Smooth muscle cell (in vitro differentiated cells): ENCODE measurements at regions not wholly inside any gene's neighbourhood (a gene's known extent, or its start where the extent isn't known, plus 50 kb on each side); places are given as distances from the start of the nearest gene placed in this dataset.

ENCODE experiments used
- DNase-seq: peaks from one replicate; lab custom pipeline; 2025; ENCODE audit not compliant: unreplicated experiment; lab: John Stamatoyannopoulos, UW
- H2AFZ ChIP-seq: fragments of 200-600 bp; sonication (generic); 2 replicates; pipeline ENCODE4 v1.6.0; 2016; ENCODE audit warnings: antibody characterized with exemption, low read depth, mild to moderate bottlenecking
- H3F3A ChIP-seq: fragments of 200-600 bp; sonication (generic); 2 replicates; pipeline ENCODE4 v1.6.0; 2017; ENCODE audit warnings: antibody characterized with exemption, low read depth
- H3K27ac ChIP-seq: fragments of 200-600 bp; sonication (generic); 2 replicates; pipeline ENCODE4 v1.5.1; 2016; ENCODE audit warnings: low read depth, mild to moderate bottlenecking
- H3K27me3 ChIP-seq: fragments of 200-600 bp; sonication (generic); 2 replicates; pipeline ENCODE4 v1.6.1; 2016; ENCODE audit warnings: low read depth, mild to moderate bottlenecking
- H3K36me3 ChIP-seq: fragments of 200-600 bp; sonication (generic); 2 replicates; pipeline ENCODE4 v1.5.1; 2016; ENCODE audit warnings: low read depth
- H3K4me1 ChIP-seq: fragments of 200-600 bp; sonication (generic); 2 replicates; pipeline ENCODE4 v1.5.1; 2016; ENCODE audit warnings: low read depth
- H3K4me2 ChIP-seq: fragments of 200-600 bp; sonication (generic); 2 replicates; pipeline ENCODE4 v1.6.0; 2016; ENCODE audit warnings: mild to moderate bottlenecking
- H3K4me3 ChIP-seq: fragments of 200-600 bp; sonication (generic); 2 replicates; pipeline ENCODE4 v1.5.1; 2016; ENCODE audit warnings: mild to moderate bottlenecking
- H3K79me2 ChIP-seq: fragments of 200-600 bp; sonication (generic); 2 replicates; pipeline ENCODE4 v1.6.0; 2016; ENCODE audit warnings: low read depth, mild to moderate bottlenecking
- H3K9ac ChIP-seq: fragments of 200-600 bp; sonication (generic); 2 replicates; pipeline ENCODE4 v1.6.0; 2016; ENCODE audit warnings: low read depth
- H3K9me3 ChIP-seq: fragments of 200-600 bp; sonication (generic); replicated peaks from 2 replicates; pipeline ENCODE4 v1.5.1; 2016; ENCODE audit warnings: low read depth
- H4K20me1 ChIP-seq: fragments of 200-600 bp; sonication (generic); 2 replicates; pipeline ENCODE4 v1.6.0; 2016; ENCODE audit warnings: low read depth
- CTCF ChIP-seq: fragments of 200-600 bp; sonication (generic); IDR thresholded peaks from 2 replicates; pipeline ENCODE4 v1.5.1; 2017; ENCODE audit warnings: borderline replicate concordance, mild to moderate bottlenecking, antibody characterized with exemption; ENCODE audit not compliant: insufficient read depth, poor library complexity, severe bottlenecking
- WGBS: methylation state at CpG from one replicate; pipeline ENCODE4 v1.1.7; 2016; ENCODE audit warnings: low lambda C conversion rate; 5-methylcytosine and 5-hydroxymethylcytosine counted together

- H3K9me3 ChIP-seq = no peaks in the 10 kb centered on the region
- no peaks in the 10 kb centered on the region for H3K79me2 ChIP-seq
- H3K36me3 ChIP-seq = no peaks in the 10 kb centered on the region
- H3K4me2 ChIP-seq = peak overlapping the region; percentile 73
- H4K20me1 ChIP-seq = no peaks in the 10 kb centered on the region
- 32% methylated on average over 17 of the region's 17 CpGs for WGBS
- H3K4me3 ChIP-seq = peak overlapping the region; percentile 27
- H3K4me1 ChIP-seq = peaks cover 18% of the 10 kb centered on the region
- TF ChIP-seq CTCF = no peak
- peak overlapping the region; percentile 47 for H2AFZ ChIP-seq
- H3K27me3 ChIP-seq = no peaks in the 10 kb centered on the region
- DNase-seq = no peak
- no peak overlapping the region for H3K9ac ChIP-seq
- no peaks in the 10 kb centered on the region for H3F3A ChIP-seq
- H3K27ac ChIP-seq = no peak overlapping the region
Measured at GRCh38 chr9:23537192-23538066, 288.6 kb downstream of the ELAVL2 start.

GRCh38 chr9:23538067-23538402 lies 288.0 kb downstream of the ELAVL2 start:
- Histone ChIP-seq H3K9ac (no peak overlapping the region), H4K20me1 (no peaks in the 10 kb centered on the region), H2AFZ (peak overlapping the region; percentile 47), H3K4me2 (peak overlapping the region; percentile 73), H3F3A (no peaks in the 10 kb centered on the region), H3K36me3 (no peaks in the 10 kb centered on the region), H3K9me3 (no peaks in the 10 kb centered on the region), H3K4me3 (no peak overlapping the region), H3K27me3 (no peaks in the 10 kb centered on the region), H3K4me1 (peaks cover 18% of the 10 kb centered on the region), H3K27ac (no peak overlapping the region), H3K79me2 (no peaks in the 10 kb centered on the region)
- no peak for DNase-seq
- no peak for TF ChIP-seq CTCF
- 49% methylated on average over 12 of the region's 12 CpGs for WGBS

GRCh38 chr9:23538461-23539003 lies 287.5 kb downstream of the ELAVL2 start:
- no peak overlapping the region for H3K4me3 ChIP-seq

More at GRCh38 chr9:23538461-23539003, 287.5 kb downstream of the ELAVL2 start:
- no peaks in the 10 kb centered on the region for H3K36me3 ChIP-seq
- H3K9me3 ChIP-seq = no peaks in the 10 kb centered on the region
- H3K9ac ChIP-seq = no peak overlapping the region
- DNase-seq = no peak
- H3K27ac ChIP-seq = no peak overlapping the region
- H2AFZ ChIP-seq = peak overlapping the region; percentile 47
- no peaks in the 10 kb centered on the region for H4K20me1 ChIP-seq
- H3K27me3 ChIP-seq = no peaks in the 10 kb centered on the region
- no peak for TF ChIP-seq CTCF
- peak overlapping the region; percentile 73 for H3K4me2 ChIP-seq
- 59% methylated on average over 4 of the region's 4 CpGs for WGBS
- peaks cover 18% of the 10 kb centered on the region for H3K4me1 ChIP-seq
- no peaks in the 10 kb centered on the region for H3K79me2 ChIP-seq
- H3F3A ChIP-seq = no peaks in the 10 kb centered on the region
